ENCODE measurements at regions not wholly inside any gene's neighbourhood (a gene's known extent, or its start where the extent isn't known, plus 50 kb on each side); places are given as distances from the start of the nearest gene placed in this dataset.

DNA sequence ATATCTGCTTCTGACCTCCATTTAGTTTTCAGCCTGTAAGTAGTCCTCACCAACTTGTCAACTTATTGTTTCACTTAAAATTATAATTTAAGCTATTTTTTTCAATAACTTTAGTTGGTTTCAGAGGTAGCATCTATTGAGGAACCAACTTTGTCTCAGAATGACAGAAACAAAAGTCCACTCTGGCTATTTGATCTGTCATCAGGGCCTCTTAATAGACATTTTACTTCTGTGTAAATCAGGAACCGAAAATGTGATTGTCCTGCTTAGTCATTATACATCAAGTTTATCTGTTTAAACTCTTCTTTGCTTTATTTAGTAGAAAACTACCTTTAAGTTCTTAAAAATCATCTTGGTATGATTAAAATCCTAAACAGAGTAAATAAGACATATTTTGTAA is 820.8 kb upstream of the EDIL3 start:
- in situ Hi-C loops (cut with HindIII; ENCODE audit: low sequenced_read_pairs), result no loop called here
- TF ChIP-seq, protein P1, sequence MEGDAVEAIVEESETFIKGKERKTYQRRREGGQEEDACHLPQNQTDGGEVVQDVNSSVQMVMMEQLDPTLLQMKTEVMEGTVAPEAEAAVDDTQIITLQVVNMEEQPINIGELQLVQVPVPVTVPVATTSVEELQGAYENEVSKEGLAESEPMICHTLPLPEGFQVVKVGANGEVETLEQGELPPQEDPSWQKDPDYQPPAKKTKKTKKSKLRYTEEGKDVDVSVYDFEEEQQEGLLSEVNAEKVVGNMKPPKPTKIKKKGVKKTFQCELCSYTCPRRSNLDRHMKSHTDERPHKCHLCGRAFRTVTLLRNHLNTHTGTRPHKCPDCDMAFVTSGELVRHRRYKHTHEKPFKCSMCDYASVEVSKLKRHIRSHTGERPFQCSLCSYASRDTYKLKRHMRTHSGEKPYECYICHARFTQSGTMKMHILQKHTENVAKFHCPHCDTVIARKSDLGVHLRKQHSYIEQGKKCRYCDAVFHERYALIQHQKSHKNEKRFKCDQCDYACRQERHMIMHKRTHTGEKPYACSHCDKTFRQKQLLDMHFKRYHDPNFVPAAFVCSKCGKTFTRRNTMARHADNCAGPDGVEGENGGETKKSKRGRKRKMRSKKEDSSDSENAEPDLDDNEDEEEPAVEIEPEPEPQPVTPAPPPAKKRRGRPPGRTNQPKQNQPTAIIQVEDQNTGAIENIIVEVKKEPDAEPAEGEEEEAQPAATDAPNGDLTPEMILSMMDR (IDR thresholded peaks at IDR 0.05; ENCODE audit: low read depth, low read length, missing control alignments), result no peak
- DNase-seq (ENCODE audit: low read depth), result no peak
- no peak overlapping the region for H3K4me3 ChIP-seq (ENCODE audit: low read depth, low read length)

DNA sequence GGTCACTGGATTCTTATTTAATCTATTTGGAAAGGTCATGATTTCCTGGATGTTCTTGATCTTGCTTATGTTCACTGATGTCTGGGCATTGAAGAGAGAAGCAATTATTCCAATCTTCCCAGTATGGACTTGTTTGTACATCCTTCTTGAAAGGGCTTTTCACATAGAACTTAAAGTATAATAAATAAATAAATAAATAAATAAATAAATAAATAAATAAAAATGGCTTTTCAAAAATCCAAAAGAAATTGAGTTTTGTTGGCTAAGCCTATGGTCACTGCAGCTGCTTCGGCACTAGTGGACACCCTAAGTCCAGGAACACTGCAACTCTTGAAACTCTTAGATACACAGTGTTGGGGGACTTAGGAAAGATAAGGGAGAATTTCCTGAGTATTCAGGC is 840.7 kb upstream of the EDIL3 start:
- in situ Hi-C loops (cut with HindIII; ENCODE audit: low sequenced_read_pairs), result no loop called here
- no peak for DNase-seq (ENCODE audit: low read depth)

DNA sequence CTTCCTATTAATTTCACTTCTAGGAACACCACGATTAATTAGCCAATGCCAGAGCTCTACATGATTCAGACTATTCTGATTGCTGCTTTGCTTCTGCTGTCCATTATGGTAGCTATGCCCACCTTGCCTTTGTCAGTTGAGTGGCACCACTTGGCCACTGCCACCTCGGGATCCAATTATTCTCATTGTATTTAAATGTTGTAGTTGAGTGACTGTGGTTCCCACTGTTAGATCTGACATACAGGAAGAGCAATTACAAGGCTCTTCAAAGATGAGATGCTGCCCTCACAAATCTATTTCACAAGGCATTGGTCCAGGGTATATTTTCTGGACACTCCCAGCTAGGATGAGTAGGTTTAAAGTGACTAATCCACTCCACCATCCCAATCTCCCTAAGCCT is 864.5 kb upstream of the EDIL3 start:
- in situ Hi-C loops (cut with HindIII; ENCODE audit: low sequenced_read_pairs), result no loop called here
- no peak for DNase-seq (ENCODE audit: low read depth)
- H3K4me3 ChIP-seq (ENCODE audit: low read depth, low read length), result no peak overlapping the region
- TF ChIP-seq, protein P1 (IDR thresholded peaks at IDR 0.05; ENCODE audit: low read depth, low read length, missing control alignments), result no peak

More for the DNA sequence above, 840.7 kb upstream of the EDIL3 start:
- TF ChIP-seq, protein P1 (IDR thresholded peaks at IDR 0.05; ENCODE audit: low read depth, low read length, missing control alignments), result no peak
- no peak overlapping the region for H3K4me3 ChIP-seq (ENCODE audit: low read depth, low read length)

DNA sequence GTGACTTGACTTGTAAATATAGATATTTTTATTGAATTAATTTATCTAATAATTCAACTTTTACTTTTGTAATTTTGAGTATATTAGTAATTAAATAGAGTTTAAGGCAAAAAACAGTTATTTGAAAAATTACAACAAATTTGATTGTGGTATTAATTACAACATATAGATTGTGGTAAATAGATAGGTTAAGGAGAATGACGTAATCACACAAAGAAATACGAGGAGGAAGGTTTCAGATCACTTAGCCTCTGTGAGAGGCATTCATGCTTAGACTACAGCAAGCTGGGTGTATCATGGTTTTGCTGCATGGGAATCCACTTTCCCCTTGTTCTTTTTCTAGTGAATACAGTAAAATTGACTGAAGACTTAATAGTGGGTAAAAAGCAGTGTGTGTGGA is 878.4 kb upstream of the EDIL3 start:
- DNase-seq (ENCODE audit: low read depth), result no peak
- in situ Hi-C loops (cut with HindIII; ENCODE audit: low sequenced_read_pairs), result no loop called here
- TF ChIP-seq, protein P1 (IDR thresholded peaks at IDR 0.05; ENCODE audit: low read depth, low read length, missing control alignments), result no peak
- no peak overlapping the region for H3K4me3 ChIP-seq (ENCODE audit: low read depth, low read length)

DNA sequence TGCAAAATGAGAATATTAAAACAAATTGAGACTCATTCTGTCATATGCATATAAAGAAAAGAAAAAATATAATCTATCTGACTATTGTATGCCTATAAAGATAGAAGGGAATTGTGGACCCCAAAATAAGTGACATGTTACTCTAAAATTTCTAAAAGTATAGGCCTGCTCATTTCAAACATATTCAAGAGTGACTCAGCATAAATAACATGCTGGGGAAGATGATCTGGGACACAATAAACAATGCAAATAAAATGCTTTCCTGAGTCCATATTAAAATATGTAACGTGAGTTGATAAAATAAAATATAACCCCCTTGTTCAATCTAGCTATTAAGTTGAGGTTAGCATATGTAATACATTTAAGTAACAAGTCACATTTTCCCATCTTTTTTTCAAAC is 882.0 kb upstream of the EDIL3 start:
- in situ Hi-C loops (cut with HindIII; ENCODE audit: low sequenced_read_pairs), result no loop called here
- no peak for DNase-seq (ENCODE audit: low read depth)
- TF ChIP-seq, protein P1 (IDR thresholded peaks at IDR 0.05; ENCODE audit: low read depth, low read length, missing control alignments), result no peak
- H3K4me3 ChIP-seq (ENCODE audit: low read depth, low read length), result no peak overlapping the region

DNA sequence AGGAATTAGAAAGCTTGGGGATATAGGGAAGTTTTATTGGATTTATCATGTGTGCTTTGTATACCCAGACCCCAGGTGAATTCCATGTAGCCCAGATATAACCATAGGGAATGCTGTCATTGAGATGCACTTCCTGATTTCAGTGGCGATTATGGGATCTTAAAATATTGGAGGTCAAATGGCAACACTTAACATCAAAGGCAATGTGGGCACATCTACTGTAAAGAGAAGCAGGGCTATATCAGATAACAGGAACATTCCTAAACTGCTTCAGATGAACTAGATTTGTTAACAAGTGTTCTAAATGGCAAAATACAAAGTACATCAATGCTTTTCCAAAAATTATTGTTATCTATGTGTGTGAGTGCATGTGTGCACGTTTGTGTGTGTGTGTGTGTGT is 883.5 kb upstream of the EDIL3 start:
- H3K4me3 ChIP-seq (ENCODE audit: low read depth, low read length), result no peak overlapping the region
- TF ChIP-seq, protein P1 (IDR thresholded peaks at IDR 0.05; ENCODE audit: low read depth, low read length, missing control alignments), result no peak
- in situ Hi-C loops (cut with HindIII; ENCODE audit: low sequenced_read_pairs), result no loop called here
- no peak for DNase-seq (ENCODE audit: low read depth)

DNA sequence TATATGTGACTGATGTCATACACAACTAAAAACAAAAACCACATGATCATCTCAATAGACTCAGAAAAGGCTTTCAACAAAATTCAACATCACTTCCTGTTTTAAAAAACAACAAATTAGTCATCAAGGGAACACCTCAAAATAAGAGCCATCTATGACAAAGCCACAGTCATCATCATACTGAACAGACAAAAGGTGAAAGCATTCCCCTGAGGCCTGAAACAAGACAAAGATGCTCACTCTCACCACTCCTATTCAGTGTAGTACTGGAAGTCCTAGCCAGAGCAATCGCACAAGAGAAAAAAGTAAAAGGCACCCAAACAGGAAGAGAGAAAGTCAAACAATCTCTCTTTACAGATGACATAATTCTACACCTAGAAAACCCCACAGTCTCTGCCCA is 893.5 kb upstream of the EDIL3 start:
- no peak for DNase-seq (ENCODE audit: low read depth)
- in situ Hi-C loops (cut with HindIII; ENCODE audit: low sequenced_read_pairs), result no loop called here
- no peak overlapping the region for H3K4me3 ChIP-seq (ENCODE audit: low read depth, low read length)
- TF ChIP-seq, protein P1 (IDR thresholded peaks at IDR 0.05; ENCODE audit: low read depth, low read length, missing control alignments), result no peak
